ENCODE measurements at regions not wholly inside any gene's neighbourhood (a gene's known extent, or its start where the extent isn't known, plus 50 kb on each side); places are given as distances from the start of the nearest gene placed in this dataset.

- TF ChIP-seq CTCF (IDR thresholded peaks at IDR 0.05) = no peak
- TF ChIP-seq EP300 (IDR thresholded peaks at IDR 0.05) = no peak
These were observed 252.2 kb upstream of the RAB6C start for GRCh38 chr2:129727286-129727685.

All from gastroesophageal sphincter (tissue), 3 donors.